ENCODE measurements at regions not wholly inside any gene's neighbourhood (a gene's known extent, or its start where the extent isn't known, plus 50 kb on each side); places are given as distances from the start of the nearest gene placed in this dataset.

- no peak for TF ChIP-seq CTCF (conservative IDR thresholded peaks at IDR 0.05; ENCODE audit: low read length)
- no peak for DNase-seq (ENCODE audit: low read depth)
- H3K4me3 ChIP-seq (ENCODE audit: low read length): no peak overlapping the region
These were observed 1962.5 kb downstream of the ARAP2 start for GRCh38 chr4:34281826-34282225.

- TF ChIP-seq CTCF (conservative IDR thresholded peaks at IDR 0.05; ENCODE audit: low read length): no peak
- H3K4me3 ChIP-seq (ENCODE audit: low read length): no peak overlapping the region
- DNase-seq (ENCODE audit: low read depth): peak; percentile 1
These were observed 1954.8 kb downstream of the ARAP2 start for GRCh38 chr4:34289489-34289888.

- no peak overlapping the region for H3K4me3 ChIP-seq (ENCODE audit: low read length)
- TF ChIP-seq CTCF (conservative IDR thresholded peaks at IDR 0.05; ENCODE audit: low read length): no peak
- DNase-seq (ENCODE audit: low read depth): no peak
These were observed 1954.4 kb downstream of the ARAP2 start for GRCh38 chr4:34289962-34290361.

- no peak for DNase-seq (ENCODE audit: low read depth)
- no peak overlapping the region for H3K4me3 ChIP-seq (ENCODE audit: low read length)
- no peak for TF ChIP-seq CTCF (conservative IDR thresholded peaks at IDR 0.05; ENCODE audit: low read length)
These were observed 1950.9 kb downstream of the ARAP2 start for GRCh38 chr4:34293459-34293858.

GRCh38 chr4:34309383-34309906, 1934.9 kb downstream of the ARAP2 start:
- H3K4me3 ChIP-seq (ENCODE audit: low read length): no peak overlapping the region
- DNase-seq (ENCODE audit: low read depth): no peak
- TF ChIP-seq CTCF (conservative IDR thresholded peaks at IDR 0.05; ENCODE audit: low read length): no peak

GRCh38 chr4:34318773-34319172, 1925.5 kb downstream of the ARAP2 start:
- H3K4me3 ChIP-seq (ENCODE audit: low read length): no peak overlapping the region
- DNase-seq (ENCODE audit: low read depth): no peak
- TF ChIP-seq CTCF (conservative IDR thresholded peaks at IDR 0.05; ENCODE audit: low read length): no peak

- peak; percentile 13; the same call in 1 of the 2 replicates for TF ChIP-seq CTCF (conservative IDR thresholded peaks at IDR 0.05; ENCODE audit: low read length)
- H3K4me3 ChIP-seq (ENCODE audit: low read length): no peak overlapping the region
- peak; percentile 12 for DNase-seq (ENCODE audit: low read depth)
These were observed 1920.6 kb downstream of the ARAP2 start for GRCh38 chr4:34323549-34324320.
